C4-2B (cell line): ENCODE measurements at regions not wholly inside any gene's neighbourhood (a gene's known extent, or its start where the extent isn't known, plus 50 kb on each side); places are given as distances from the start of the nearest gene placed in this dataset.

Source experiments
- CTCF ChIP-seq: fragments of 450-650 bp; conservative IDR thresholded peaks from 2 replicates; pipeline ENCODE4 v1.5.1; 2017; ENCODE audit warnings: mild to moderate bottlenecking
- ZFX ChIP-seq: fragments of 450-650 bp; IDR thresholded peaks from 2 replicates; pipeline ENCODE4 v1.6.1; 2017

GRCh38 chr10:78187371-78187770, 153.7 kb downstream of the RPS24 start:
- no peak for TF ChIP-seq CTCF
- no peak for TF ChIP-seq ZFX
